ENCODE measurements at regions not wholly inside any gene's neighbourhood (a gene's known extent, or its start where the extent isn't known, plus 50 kb on each side); places are given as distances from the start of the nearest gene placed in this dataset.

DNA sequence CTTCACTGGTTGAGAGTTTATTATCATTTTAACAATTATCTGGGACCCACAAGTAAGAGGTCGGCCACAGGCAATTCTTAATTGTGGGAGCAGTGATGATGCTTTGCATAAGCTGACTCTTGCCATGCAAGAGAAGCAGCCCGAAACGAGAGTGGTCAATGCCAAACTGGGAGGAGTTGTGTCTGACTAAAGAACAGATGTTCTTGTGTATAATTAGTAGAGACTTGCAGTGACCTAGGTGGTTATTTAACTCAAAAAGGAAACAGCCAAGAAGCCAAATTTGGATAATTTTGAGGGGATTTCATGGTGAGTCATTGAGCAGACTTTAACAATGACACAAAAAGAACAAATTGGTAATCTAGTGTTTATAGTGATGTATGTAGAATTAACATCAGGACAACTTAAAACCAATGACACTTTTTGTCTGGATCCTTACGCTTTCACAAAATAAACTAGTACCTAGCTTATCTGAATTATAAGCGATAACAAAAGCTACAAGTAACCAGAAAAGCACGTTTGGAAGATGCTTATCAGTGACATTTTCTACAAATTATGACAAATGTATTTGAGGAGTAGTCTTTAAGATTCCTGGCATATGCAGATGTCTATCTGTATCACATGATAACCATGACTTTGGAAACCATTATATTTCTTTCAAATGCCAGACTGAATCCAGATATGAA, 184.7 kb upstream of the DLGAP1 start:
- no peak for DNase-seq (ENCODE audit: low read depth in 2 of 2)

DNA sequence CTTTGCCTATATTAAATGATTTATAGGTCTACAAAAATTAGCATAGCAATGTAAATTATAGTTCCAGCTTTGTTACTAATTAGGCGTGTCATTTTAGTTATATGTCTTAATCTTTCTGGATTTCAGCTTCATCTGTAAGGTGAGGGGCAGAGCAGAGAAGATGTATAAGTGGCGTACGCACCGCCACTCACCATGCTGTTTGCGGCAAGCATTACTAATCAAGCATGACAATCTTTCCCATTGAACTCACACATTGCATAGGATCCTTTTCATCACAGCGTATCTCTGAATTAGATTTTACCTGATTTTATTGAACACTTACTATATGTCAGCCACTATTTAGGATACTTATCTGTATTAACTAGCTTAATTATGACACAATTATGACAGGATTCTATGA, 183.6 kb upstream of the DLGAP1 start:
- no peak for DNase-seq (ENCODE audit: low read depth in 2 of 2)

DNA sequence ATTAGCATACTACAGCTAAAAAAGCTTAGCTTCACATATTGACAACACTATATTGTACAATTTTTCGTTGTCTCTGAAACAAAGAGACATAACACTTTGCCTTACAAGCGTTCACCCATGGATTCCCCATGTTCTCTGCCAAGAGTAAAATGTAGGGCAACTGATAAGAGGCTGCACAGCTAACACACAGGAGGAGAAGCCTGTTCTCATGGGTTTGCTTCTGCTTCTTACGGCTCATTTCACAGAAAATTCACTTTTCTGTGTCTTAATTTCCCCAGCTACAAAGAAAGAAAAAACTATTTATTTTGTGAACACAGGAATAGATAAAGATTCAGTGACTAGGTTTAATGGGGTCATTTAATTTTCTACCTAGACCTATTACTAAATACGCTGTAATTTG, 182.8 kb upstream of the DLGAP1 start:
- DNase-seq (ENCODE audit: low read depth in 2 of 2) = no peak

DNA sequence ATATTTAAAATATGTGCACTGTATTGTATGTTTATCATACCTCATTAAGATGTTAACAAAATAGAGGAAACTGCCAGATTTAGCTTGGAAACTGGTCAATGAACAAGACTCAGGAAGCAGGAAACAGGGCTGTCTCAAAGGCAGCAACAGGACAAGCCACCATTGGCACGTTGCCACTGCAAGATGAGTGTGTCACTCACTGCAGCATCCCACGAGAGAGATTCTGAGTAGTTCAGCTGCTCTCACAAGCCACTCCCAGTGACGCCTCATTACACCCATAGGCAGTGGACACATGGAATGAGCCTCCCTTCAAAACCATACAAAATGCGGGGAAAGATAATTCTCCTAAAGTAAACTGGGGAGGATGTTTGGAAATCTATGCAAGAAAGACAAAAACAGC, 181.9 kb upstream of the DLGAP1 start:
- DNase-seq (ENCODE audit: low read depth in 2 of 2) = no peak

DNA sequence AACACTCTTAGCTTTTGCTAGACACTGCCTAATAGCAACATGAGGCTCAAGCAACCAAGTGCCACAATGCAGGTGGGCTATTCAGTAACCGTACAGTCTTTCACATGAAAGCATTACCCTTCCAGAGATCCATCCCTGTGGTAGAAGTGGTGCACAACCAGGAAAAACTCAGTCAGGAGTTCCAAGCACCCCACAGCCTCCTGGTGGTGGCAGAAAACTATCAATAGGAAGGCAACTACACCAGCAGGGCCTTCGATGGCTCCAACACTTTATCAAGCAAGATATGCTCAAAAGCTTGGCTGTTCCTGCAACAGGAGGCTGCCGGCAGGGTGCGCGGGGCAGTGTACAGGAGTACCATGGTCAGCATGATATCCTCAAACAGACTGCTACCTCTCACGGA, 176.1 kb upstream of the DLGAP1 start:
- no peak for DNase-seq (ENCODE audit: low read depth in 2 of 2)

DNA sequence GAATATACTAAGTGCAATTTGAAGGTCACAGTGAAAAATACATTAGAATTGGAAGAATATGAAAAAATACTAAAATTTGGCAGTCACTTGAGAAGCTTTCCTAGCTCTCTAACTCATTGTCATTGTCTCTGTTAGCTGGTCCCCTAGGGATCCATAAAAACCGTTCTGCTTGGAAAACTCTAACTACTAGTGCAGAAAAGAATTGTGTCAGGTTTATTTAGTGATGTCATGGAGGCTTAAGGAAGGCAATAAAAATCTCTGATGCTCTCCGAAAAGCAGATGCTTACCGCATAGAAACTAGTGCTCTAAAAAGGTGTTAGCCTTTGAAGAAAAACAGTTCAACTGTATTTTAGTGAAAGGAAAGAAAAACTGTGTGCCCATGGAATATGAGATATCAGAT, 150.1 kb upstream of the DLGAP1 start:
- DNase-seq (ENCODE audit: low read depth in 2 of 2) = no peak

DNA sequence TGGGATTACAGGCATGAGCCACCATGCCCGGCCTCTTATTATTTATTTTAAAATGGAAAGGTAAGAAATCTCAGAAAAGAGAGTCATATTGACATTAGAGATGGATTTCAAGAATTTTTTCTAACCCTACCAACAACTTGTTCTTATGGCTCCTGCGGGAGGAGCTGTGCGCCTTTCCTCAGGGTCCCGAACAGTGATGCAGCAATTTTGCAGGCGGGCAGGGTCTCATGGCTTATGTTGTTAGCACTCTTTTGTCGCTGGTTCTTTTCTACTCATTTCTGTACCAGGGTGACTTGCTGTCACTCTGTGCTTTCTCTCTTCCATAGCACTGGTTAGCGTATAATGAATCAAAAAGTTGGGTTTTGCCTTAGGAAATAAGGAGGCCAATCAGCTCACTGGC, 148.8 kb upstream of the DLGAP1 start:
- no peak for DNase-seq (ENCODE audit: low read depth in 2 of 2)

DNA sequence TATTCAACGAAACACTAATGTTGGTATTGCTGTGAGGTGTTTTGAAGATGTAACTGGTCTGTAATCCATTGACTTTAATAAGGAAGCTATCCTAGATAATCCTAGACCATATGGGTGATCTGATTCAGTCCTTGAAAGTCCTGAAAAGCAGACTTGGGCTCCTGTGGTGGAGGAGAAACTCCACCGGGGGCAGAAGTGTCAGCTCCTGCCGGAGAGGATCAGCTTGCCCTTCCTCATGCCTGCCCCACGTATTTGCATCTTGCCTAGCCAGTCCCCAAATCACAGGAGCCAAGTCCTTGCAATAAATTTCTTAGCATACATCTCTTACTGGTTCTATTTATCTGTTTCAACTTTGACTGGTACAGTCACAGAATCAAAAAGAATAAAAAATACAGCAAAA, 144.2 kb upstream of the DLGAP1 start:
- DNase-seq (ENCODE audit: low read depth in 2 of 2) = no peak

DNA sequence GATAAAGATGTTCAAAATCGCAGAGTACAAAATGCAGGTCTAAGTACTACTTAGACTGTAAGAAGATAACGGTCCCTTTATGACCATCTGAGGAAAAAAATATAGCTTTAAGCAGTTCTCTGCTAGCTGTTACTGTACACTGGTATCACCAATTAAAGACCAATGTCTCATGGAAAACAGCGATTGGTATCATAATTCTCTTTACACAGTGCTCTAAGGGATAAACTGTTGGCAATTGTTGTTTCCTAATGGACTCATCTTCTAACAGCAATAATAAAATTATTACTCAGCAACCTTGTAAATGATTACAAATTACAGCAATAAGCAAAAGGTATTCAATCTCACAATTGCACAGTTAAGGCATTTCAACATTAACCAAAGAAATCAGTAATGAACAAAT, 142.2 kb upstream of the DLGAP1 start:
- no peak for DNase-seq (ENCODE audit: low read depth in 2 of 2)

DNA sequence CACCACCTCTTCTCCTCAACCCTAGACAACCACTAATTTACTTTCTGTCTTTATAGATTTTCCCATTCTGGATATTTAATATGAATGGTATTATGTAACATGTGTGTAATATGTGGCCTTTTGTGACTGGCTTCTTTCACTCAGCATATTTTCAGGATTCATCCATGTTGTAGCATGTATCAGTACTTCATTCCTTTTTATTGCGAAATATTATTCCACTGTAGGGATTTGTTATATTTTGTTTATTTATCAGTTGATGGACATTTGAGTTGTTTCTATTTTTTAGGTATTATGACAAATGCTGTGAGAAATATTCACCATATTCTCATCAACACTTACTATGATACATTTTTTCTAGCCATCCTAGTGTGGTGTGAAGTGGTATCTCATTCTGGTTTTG, 138.8 kb upstream of the DLGAP1 start:
- no peak for DNase-seq (ENCODE audit: low read depth in 2 of 2)

DNA sequence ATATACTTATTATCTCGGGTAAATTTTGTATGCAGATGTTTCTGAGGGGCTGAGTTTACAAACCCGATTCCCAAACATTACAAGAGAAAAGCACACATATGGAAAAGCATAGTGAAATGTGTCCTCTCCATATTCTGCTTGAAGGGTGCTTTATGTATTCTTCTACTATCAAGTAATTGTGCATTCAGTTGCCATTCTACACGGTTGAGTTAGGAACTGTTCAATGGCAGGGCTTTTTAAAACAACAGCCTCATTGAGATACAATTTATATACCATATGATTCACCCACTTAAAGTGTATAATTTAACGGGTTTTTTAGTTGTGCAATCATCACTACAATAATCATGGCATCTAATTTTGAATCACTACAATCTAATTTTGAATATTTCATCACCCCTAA, 138.4 kb upstream of the DLGAP1 start:
- no peak for DNase-seq (ENCODE audit: low read depth in 2 of 2)

DNA sequence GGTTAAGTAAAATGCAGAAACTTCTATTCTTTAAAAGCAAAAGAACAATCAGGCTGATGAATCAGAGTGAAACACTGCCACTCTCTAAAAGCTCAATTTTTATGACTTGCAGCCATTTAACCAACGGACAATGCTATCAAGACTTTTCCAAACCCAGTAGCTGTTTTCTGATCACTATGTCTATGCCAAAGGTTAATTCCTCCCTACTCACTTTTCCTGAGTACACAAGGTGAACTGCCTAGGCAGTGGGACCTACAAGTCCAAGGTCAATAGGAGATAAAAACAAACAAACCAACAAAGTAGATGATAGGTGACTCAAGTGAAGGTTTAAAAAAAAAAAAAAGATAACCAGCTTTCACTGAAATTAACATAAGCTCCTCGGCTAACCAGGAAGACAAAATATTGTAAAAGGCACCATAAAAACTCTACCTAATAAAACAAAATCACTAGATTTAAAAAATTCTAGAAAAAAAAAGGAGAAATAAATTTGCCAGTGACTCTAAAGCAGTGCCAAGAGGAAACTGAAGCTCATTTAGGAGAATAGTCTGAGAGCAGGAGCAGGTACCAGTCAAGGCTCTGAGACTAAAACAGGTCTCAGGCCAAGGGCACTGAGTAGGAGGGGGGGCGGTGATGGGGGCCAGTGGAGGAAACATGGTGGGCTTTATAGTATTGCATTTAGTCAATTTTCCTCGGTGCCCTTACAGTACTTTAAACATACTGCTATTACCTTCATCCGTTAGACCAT, 134.1 kb upstream of the DLGAP1 start:
- no peak for DNase-seq (ENCODE audit: low read depth in 2 of 2)

DNA sequence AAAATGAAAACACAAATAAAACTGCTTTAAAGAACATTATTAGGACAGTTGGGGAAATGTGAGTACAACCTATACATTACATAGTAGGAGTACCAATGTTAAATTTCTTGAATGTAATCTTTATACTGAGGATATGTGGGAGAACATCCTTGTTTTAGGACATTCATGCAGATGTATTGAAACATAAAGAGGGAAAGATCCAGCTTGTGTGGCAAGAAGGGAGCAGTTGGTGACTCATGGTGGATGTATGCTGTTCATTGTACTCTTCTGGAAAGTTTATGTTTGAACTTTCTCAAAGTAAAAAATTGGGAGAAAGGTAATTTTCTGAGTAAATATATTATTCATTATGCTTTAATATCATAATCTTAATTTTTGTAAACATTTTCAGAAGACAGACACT, 132.1 kb upstream of the DLGAP1 start:
- no peak for DNase-seq (ENCODE audit: low read depth in 2 of 2)

DNA sequence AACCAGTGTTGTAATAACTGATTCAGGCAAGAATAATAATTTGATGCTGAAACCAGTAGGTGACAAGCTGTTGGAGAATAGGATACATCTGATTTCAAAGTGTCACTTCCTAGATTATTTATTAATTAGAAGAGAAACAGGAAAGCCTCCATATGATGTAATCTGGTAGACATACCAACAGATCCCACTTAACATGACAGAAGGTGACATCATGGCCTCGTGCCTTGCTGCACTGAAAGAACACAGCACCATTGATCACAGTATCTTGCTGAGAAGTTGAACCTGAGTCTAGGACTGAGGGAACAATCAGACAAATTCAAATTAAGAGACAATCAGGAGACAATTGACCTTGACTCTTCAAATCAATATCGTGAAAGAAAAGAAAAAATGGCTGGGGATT, 131.6 kb upstream of the DLGAP1 start:
- no peak for DNase-seq (ENCODE audit: low read depth in 2 of 2)

DNA sequence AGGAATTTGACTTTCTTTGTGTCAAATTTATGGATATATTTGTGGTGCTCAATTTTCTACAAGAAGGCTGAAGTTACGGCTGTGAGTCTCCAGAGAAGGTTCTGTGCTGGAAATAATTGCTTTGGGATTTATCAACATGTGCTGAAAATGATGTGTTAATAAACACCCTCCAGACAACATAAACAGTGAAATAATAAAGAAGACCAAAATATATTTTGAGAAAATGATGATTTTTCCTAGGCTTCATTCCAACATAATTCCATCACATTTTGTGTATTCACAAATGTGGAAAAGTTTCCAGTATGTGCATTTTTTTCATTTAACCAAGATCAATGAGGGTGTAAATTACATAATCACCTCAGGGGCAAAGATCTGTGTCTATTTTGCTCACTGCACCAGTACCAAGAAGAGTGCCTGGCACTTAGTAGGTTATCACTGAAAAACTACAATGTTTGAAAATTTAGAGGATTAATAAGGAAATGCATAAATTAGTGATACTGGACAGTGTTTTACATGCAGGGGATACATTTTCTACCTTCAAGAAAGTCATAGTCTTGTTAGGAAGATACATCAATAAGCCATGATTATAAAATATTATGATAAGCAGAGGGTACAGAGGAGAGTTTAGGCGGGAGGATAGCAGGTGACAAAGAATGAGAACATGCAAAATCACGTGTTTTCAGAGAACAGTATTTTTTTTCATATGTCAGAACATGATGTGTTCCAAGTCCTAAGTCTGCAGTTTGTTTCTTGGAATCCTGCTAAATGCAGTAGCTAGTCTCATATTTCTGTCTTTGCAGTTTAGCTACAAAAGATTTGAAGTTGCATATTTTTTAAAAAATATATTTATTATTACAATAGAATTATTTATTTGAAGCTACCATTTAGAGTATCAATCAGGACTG, 127.6 kb upstream of the DLGAP1 start:
- no peak for DNase-seq (ENCODE audit: low read depth in 2 of 2)

DNA sequence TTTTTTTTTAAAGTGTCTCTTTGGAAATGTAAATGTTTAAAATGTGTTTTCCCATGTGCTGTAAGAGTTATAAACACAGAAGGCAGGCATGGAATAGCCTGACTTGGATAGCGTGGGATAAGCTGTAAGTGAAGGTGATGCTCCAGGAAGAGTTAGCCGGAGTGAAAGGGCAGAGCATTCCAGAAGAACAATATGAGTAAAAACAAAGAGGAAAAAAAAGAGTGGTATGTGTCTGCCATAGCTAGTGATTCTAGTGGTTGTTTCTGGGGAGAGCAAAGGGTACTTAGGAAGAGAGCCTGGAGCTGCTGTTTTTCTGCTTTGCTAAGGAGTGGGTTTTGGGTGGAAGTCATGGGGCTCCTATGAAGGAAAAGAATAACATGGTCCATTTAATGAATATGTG, 126.9 kb upstream of the DLGAP1 start:
- no peak for DNase-seq (ENCODE audit: low read depth in 2 of 2)

DNA sequence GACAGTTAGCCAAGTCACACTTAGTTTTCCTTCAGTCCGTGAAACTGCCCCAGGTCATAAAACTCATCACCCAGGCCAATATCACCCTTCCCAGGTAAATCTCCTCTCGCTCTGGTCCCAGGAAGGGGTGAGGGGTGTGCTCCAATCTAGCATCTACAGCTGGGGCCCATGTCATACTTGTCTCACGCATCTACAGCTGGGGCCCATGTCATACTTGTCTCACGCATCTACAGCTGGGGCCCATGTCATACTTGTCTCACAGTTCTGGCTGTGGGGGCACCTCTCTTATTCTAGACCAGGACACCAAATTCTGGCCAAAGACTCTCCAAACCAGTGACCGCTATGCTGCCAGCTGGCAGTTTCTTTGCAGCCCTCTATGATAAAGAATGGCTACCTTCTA, 123.3 kb upstream of the DLGAP1 start:
- no peak for DNase-seq (ENCODE audit: low read depth in 2 of 2)

DNA sequence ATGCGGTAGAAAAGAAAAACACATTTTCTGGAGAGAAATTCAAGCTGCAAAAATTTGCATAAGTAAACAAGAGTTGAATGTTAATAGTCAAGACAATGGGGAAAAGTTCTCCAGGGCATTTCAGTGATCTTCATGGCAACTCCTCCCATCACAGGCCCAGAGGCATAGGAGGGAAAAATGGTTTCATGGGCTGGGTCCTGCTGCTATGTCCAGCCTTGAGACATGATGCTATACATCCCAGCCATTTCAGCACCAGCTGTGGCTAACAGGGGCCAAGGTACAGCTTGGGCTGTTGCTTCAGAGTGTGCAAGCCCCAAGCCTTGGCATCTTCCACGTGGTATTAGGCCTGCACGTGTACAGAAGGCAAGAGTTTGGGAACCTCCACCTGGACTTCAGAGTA, 118.6 kb upstream of the DLGAP1 start:
- DNase-seq (ENCODE audit: low read depth in 2 of 2) = no peak

DNA sequence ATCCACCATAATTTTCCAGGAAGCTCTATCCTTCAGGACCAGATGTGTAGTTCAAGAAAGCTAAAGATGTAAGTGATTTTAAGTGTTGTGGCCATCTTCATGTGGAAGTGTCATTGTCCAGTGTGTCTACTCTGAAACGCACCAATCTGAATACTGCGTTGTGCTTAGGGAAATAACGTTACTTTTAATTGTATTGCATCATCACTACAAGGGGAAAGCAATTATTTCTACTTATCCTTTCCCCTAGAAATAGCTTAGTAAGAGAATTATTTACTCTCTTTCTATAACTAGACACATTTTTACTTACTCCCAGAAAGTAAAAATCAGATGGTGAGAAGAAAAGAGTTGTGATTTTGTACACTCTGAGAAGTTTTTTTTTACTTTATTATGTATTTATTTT, 102.4 kb upstream of the DLGAP1 start:
- DNase-seq (ENCODE audit: low read depth in 2 of 2) = no peak

DNA sequence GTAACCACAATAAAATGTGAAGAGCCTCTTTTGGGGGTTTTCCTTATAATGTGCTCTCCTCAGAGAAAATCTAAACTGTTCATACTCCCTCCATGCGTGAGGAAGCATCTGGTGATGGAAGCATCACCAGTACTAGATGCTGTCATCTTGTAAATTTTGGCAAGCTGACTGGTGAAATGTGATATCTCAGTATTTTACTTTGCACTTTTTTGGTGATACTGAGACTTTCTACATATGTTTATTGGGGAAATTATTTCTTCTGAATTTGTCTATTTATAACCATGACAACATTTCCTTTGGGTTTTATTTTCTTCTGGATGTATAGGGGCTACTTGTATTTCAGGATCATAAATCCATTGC, 95.9 kb upstream of the DLGAP1 start:
- no peak for DNase-seq (ENCODE audit: low read depth in 2 of 2)

DNA sequence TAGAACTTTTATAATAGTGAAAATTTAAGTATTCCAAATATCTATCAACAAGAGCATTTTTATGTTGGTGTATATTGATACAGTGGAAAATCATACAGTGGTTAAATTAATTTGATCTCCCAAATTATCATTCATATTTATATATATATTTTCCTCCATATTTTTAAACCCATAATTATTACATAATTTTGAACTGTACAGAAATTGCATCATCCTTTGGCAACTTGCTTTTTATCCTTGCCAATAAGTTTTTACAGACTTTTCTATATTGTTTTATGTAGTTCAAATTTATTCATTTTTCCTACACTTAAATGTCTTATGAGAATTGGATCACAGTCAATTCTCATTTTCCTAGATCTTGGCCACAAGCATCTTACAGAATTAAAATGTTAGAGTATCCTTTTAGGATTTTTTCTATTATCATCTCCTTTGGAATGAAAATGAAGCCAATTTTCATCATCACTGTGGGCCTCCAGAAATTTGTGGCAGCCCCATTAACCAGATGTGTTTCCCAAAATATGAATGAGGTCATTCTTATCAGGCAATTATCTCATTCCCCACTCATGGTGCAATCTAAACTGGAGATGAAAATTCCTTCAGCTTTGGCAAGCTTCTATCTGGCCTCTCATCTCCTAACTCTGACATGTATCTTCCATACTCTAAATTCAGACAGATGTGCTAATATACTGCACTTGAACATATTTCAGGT, 94.2 kb upstream of the DLGAP1 start:
- no peak for DNase-seq (ENCODE audit: low read depth in 2 of 2)

DNA sequence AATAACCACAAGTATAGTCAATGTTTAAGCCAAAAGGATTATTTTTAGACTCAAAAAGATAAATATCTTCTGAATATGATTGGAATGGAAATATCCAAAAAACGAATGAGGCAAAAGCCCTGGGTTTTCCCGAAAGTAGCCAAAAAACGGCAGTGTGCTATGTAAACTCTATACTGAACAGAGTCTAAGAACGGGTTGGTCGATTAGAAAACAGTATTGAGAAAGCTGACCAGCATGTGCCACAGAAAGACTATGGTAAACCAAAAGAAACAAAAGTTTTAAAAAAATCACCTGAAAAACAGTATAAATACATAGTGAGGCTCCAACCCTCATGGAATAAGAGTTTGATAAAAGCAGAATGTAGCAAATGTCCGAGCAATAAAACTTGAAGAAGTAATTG, 92.0 kb upstream of the DLGAP1 start:
- DNase-seq (ENCODE audit: low read depth in 2 of 2) = no peak

Measured in stimulated activated CD4-positive, alpha-beta T cell treated with anti-CD3 and anti-CD28 coated beads, Interleukin-4, amount 100 ng/mL, for 48 hours (primary cell).